ENCODE measurements at regions not wholly inside any gene's neighbourhood (a gene's known extent, or its start where the extent isn't known, plus 50 kb on each side); places are given as distances from the start of the nearest gene placed in this dataset.
"Not testable (repeated sequence)": the region's sequence is repeated elsewhere in the genome, so short reads cannot be mapped to it uniquely, and the experiment has no call there.

GRCh38 chr10:8338177-8338766, 283.8 kb downstream of the GATA3 start:
- Histone ChIP-seq H3K9me3 (ENCODE audit: low read depth) (no peaks in the 10 kb centered on the region), H3K79me2 (ENCODE audit: low read depth) (no peaks in the 10 kb centered on the region), H3K27ac (no peak overlapping the region), H4K20me1 (ENCODE audit: low read depth) (no peaks in the 10 kb centered on the region), H3F3A (ENCODE audit: low read depth) (no peaks in the 10 kb centered on the region), H3K9ac (no peak overlapping the region), H3K36me3 (no peaks in the 10 kb centered on the region), H3K27me3 (peaks cover 4% of the 10 kb centered on the region), H3K4me3 (no peak overlapping the region), H3K4me2 (no peak overlapping the region), H2AFZ (replicated peaks) (no peak overlapping the region), H3K4me1 (peaks cover 4% of the 10 kb centered on the region)
- Mint-ChIP-seq H3K36me3 (no peaks in the 10 kb centered on the region), H3K27me3 (ENCODE audit: insufficient read depth, low read depth) (peaks cover 12% of the 10 kb centered on the region), H3K27ac (no peak overlapping the region), H3K9me3 (no peaks in the 10 kb centered on the region), H3K4me1 (no peaks in the 10 kb centered on the region), H3K4me3 (no peak overlapping the region)
- TF ChIP-seq EZH2phosphoT487 (IDR thresholded peaks at IDR 0.05): no peak
- no peak for DNase-seq (ENCODE audit: low spot score)

- peaks cover 5% of the 10 kb centered on the region for H3K4me1 ChIP-seq
- H3K4me3 ChIP-seq: no peak overlapping the region
- H3K36me3 Mint-ChIP-seq: no peaks in the 10 kb centered on the region
- H4K20me1 ChIP-seq (ENCODE audit: low read depth): no peaks in the 10 kb centered on the region
- H3K36me3 ChIP-seq: no peaks in the 10 kb centered on the region
- no peaks in the 10 kb centered on the region for H3F3A ChIP-seq (ENCODE audit: low read depth)
- H3K27ac ChIP-seq: no peak overlapping the region
- H3K4me3 Mint-ChIP-seq: no peak overlapping the region
- H3K9me3 Mint-ChIP-seq: no peaks in the 10 kb centered on the region
- no peak overlapping the region for H3K4me2 ChIP-seq
- H3K27me3 Mint-ChIP-seq (ENCODE audit: insufficient read depth, low read depth): peaks cover 7% of the 10 kb centered on the region
- no peak overlapping the region for H2AFZ ChIP-seq (replicated peaks)
- no peaks in the 10 kb centered on the region for H3K27me3 ChIP-seq
- no peak overlapping the region for H3K27ac Mint-ChIP-seq
- TF ChIP-seq EZH2 (IDR thresholded peaks at IDR 0.05) (no peak), EZH2phosphoT487 (IDR thresholded peaks at IDR 0.05) (no peak), CTCF (IDR thresholded peaks at IDR 0.05) (no peak)
- no peak overlapping the region for H3K9ac ChIP-seq
- H3K4me1 Mint-ChIP-seq: peaks cover 5% of the 10 kb centered on the region
- DNase-seq (ENCODE audit: low spot score): no peak
- no peaks in the 10 kb centered on the region for H3K79me2 ChIP-seq (ENCODE audit: low read depth)
- no peaks in the 10 kb centered on the region for H3K9me3 ChIP-seq (ENCODE audit: low read depth)
Observed at GRCh38 chr10:8344756-8345155, 290.3 kb downstream of the GATA3 start.

DNA sequence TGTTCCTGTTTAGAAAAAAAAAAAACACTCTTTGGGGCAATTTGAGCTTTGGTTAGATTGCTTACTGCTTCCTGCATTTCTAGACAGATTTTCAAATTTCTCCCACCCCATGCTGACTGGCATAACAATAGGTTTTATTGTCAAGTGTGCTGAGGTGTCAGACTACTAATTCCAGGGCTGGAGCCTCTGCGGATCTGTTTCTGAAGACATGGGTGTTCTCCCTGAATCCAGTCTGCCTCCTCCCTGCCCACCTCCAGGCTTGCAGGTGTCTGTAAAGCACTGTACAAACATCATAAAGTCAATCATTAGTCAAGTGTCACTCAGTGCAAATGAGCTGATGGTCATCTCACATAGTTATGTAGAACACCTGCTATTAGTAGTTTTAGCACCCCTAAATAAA, 292.4 kb downstream of the GATA3 start:
- Mint-ChIP-seq H3K4me3 (no peak overlapping the region), H3K4me1 (peaks cover 7% of the 10 kb centered on the region), H3K27ac (no peak overlapping the region), H3K27me3 (ENCODE audit: insufficient read depth, low read depth) (peaks cover 7% of the 10 kb centered on the region), H3K9me3 (no peaks in the 10 kb centered on the region), H3K36me3 (no peaks in the 10 kb centered on the region)
- H3K9ac ChIP-seq: no peak overlapping the region
- TF ChIP-seq EZH2phosphoT487 (IDR thresholded peaks at IDR 0.05): no peak
- no peak for TF ChIP-seq CTCF (IDR thresholded peaks at IDR 0.05)
- H3K27ac ChIP-seq: no peak overlapping the region
- H3F3A ChIP-seq (ENCODE audit: low read depth): no peaks in the 10 kb centered on the region
- H3K36me3 ChIP-seq: no peaks in the 10 kb centered on the region
- DNase-seq (ENCODE audit: low spot score): peak; percentile 22
- no peak overlapping the region for H2AFZ ChIP-seq (replicated peaks)
- H3K4me3 ChIP-seq: no peak overlapping the region
- no peaks in the 10 kb centered on the region for H3K27me3 ChIP-seq
- H3K4me1 ChIP-seq: peaks cover 5% of the 10 kb centered on the region
- H3K79me2 ChIP-seq (ENCODE audit: low read depth): no peaks in the 10 kb centered on the region
- no peak overlapping the region for H3K4me2 ChIP-seq
- H3K9me3 ChIP-seq (ENCODE audit: low read depth): no peaks in the 10 kb centered on the region
- H4K20me1 ChIP-seq (ENCODE audit: low read depth): no peaks in the 10 kb centered on the region

DNA sequence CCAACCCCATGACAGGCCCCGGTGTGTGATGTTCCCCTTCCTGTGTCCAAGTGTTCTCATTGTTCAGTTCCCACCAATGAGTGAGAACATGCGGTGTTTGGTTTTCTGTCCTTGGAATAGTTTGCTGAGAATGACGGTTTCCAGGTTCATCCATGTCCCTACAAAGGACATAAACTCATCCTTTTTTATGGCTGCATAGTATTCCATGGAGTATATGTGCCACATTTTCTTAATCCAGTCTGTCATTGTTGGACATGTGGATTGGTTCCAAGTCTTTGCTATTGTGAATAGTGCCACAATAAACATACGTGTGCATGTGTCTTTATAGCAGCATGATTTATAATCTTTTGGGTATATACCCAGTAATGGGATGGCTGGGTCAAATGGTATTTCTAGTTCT, 293.1 kb downstream of the GATA3 start:
- H3K4me3 ChIP-seq; H3K27ac Mint-ChIP-seq; H2AFZ ChIP-seq (replicated peaks); H3K4me1 ChIP-seq; H3K9me3 ChIP-seq (ENCODE audit: low read depth); H3K79me2 ChIP-seq (ENCODE audit: low read depth); H4K20me1 ChIP-seq (ENCODE audit: low read depth); H3K36me3 ChIP-seq; H3K36me3 Mint-ChIP-seq; H3K4me1 Mint-ChIP-seq; H3K9ac ChIP-seq; H3F3A ChIP-seq (ENCODE audit: low read depth); H3K27me3 ChIP-seq; H3K27ac ChIP-seq; H3K4me3 Mint-ChIP-seq; H3K27me3 Mint-ChIP-seq (ENCODE audit: insufficient read depth, low read depth); H3K4me2 ChIP-seq; DNase-seq (ENCODE audit: low spot score); H3K9me3 Mint-ChIP-seq: not testable (repeated sequence)

Measured in neural progenitor cell (in vitro differentiated cells).